Medulla oblongata (tissue), 1 donor: ENCODE measurements at regions not wholly inside any gene's neighbourhood (a gene's known extent, or its start where the extent isn't known, plus 50 kb on each side); places are given as distances from the start of the nearest gene placed in this dataset.
A peak's percentile ranks its signal among the peaks of the same experiment; 100 is the strongest.
"Not testable (repeated sequence)": the region's sequence is repeated elsewhere in the genome, so short reads cannot be mapped to it uniquely, and the experiment has no call there.

Experiments
- DNase-seq: peaks from one replicate; pipeline ENCODE4 v3.0.0-alpha.2; 2015; ENCODE audit errors: extremely low spot score

DNA sequence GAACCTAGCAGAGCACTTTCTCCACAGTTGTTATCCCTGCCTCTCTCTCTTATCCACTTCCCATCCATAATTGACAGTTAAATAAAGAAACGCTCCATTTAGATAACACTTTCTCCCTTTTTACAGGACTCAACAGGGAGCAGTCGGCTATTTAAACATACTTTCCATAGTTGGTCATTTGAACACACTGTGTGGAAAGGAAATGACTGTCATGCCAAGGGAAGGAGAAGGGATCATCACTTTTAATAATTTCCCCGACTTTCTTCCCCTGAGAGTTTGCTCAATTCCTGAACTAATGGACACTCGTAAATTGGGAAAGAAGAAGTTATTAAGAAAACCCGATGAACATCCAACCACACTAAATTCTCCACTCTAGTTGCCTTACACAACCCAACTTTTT, 400.8 kb upstream of the PTGER4 start:
- DNase-seq = no peak

DNA sequence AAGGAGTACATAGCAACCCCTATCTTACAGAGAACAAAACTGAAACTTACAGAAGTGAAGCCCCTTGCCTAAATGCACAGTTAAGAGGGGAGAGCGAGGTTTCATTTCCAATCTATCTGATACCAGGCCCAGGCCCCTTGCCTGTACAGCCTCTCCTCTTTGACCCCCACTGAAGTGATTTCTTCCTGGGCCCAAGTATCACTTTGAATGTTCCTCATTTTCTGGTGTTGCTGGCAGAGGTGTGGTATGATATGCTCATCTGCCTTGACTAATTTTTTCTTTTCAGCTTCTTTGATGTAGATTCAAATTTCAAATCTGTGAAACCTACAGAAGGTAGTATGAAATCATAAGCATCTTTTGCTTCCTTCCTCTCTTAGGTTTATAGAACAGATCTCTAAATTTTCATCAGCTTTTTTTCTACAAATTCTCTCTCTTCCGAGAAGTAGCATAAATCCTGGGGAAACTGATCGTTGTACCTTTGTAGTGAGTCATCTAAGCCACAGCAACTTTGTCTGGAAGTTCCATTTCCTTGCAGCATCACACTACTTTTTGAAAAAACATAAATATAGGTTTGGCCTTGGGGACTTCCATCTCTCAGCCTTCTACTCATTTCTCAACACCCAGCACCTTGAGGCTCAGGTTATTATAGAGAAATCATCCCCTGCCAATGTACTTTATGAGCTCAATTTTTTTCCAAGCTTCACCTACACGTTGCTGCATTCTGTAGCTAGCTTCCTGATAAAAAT, 402.4 kb upstream of the PTGER4 start:
- DNase-seq = peak; percentile 12

DNA sequence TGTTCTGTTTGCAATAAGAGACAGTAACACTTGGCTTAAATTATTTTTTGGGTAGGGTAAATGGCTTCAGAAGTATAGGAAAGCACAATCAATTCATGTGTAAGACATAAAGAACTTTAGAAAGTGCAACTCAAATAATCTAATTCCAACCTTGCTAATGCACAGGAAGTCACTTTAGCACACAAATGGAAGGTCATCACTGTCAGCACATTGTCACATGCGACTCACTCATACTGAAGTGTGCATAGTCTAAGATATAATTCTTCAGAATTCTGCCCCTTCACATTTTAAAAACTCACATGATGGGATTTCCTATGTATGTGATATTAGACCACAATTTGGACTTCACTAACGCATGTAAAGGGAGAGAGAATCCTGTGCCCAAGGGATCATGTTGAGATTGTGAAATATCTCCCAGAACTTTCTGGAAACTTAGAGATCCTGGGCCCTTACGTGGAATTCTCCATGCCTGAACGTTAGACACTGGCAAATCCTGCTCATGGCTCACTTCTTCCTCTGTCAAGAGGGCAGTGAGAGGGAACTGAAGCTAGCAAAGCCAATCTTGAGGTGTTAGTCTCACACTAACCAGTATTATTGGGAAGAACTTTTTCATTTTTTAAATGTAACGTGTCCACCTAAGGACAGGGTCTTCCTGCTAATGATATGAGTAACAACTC, 403.2 kb upstream of the PTGER4 start:
- DNase-seq = no peak

DNA sequence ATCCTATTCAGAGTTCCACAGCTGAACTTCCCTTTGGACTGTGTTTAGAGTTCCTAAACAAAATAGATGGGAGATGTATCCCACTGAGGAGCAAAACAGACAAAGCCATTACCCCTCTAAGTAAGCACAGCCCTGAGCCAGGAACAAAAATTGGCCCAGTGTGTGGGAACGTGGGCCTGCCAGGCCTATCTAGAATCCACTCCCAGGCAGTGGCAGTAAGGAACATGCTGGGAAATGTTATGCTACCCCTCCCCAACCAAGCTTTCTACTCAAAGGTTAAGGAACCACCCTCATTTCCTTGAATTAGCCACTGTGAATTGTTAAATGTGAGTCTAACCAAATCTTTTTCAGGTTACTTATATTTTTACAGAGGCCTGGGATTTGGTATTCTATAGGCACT, 405.1 kb upstream of the PTGER4 start:
- no peak for DNase-seq

DNA sequence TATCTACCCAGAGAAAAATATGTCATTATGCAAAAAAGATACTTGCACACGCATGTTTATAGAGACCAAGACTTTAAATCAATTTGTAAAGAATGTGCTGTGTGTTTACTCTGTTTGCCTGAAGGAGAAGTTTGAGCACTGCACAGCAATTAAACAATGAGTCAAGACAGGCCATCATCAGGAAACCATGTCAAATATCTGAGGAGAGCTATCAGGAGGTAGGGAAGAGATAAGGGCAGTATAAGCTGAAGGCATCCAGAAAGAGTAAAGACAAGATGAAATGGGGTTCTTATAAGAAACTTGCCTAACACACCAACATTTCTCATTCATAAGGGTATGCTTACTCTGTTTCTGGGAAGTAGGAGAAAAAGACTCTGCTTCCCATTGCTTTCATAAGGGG, 405.8 kb upstream of the PTGER4 start:
- DNase-seq = no peak

DNA sequence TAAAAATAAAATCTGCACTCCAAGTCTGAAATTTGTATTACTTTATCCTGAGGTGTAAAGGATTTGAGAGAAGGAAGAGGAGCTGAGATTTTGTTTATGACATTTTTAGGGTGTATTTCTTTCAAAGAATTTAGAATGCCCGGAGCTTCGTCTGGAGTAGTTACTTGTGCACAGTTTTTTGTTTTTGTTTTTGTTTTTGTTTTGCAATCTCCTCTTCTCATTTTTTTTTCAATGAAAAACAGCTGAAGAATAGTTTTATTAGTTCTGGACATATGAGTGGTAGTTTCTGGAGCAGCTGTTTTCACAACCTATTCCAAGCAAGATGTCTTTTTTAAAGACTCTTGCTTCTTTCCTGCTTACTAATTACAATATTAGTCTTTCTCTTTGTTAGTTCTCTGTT, 408.2 kb upstream of the PTGER4 start:
- no peak for DNase-seq

DNA sequence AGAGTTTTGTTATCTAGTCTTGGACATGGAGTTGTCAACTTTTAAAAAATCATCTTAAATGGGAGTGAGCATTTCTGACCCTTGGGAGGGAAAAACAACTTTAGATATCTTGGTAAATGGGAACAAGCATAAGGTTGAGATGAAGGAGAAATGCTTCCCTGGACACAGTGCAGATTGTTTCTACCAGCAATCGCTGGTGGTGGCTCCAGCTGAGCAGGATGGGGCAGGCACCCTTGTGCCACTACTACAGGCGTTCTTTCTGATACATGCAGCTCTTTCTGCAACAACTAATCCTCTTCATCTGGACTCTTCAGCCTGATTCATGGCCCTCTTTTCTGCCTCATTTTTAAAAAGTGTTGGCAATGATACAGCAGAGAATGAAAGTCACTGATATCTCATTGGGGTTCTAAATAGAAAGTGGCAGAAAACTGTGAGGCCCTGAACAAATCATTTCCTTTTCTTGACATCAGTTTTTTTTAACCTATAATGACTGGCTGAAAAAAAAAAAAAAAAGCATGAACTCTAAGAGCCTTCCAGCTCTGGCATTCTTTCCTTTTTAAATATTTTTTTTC, 409.4 kb upstream of the PTGER4 start:
- no peak for DNase-seq

DNA sequence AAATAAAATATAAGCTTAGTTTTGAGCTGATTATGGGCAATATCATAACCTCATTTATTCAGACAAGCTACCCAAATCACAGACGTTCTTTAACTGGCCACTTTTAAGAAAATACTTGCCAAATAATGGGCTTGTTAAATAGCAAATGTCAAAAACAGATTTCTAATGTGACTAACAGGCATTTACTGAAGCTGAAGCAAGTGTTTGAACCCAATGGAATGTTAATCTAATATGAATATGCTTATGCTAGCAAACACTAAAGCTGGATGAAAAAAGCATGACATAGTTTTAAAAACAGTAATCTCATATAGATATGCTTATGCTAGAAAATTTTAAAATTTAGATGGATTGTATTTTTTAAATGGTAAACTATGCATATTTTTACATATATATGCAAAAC, 411.6 kb upstream of the PTGER4 start:
- DNase-seq = no peak

DNA sequence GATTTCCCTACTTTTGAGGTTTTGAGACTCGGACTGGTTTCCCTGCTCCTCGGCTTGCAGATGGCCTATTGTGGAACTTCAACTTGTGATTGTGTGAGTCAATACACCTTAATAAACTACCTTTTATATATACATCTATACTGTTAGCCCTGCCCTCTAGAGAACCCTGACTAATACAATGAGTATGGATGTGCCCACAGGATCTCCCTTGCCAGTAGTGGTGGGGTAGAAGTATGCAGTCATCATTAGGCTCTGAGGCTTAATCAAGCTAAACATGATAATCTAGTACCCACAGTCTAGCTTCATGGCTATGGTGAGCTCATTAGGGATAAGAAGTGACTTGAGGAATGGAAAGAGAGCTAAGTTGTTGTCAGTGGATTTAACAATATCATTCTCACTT, 412.8 kb upstream of the PTGER4 start:
- DNase-seq = no peak

DNA sequence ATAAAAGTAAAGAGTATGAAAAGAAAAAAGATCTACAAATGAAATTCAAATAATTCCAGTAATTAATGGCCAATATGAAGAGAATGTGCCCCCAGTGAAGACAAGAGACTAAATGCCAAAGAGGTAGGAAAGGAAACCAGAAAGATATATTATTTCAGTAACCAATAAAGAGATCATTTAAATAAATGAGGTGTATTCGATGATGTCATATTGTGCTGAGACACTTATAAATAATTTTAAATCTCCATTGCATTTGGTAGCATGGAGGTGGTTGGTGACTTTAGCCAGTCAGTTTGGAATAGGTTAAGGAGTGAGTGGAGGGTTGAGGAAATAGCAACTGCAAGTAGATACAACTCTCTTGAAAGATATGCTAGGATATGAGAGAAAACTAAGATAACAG, 417.7 kb upstream of the PTGER4 start:
- DNase-seq = no peak

DNA sequence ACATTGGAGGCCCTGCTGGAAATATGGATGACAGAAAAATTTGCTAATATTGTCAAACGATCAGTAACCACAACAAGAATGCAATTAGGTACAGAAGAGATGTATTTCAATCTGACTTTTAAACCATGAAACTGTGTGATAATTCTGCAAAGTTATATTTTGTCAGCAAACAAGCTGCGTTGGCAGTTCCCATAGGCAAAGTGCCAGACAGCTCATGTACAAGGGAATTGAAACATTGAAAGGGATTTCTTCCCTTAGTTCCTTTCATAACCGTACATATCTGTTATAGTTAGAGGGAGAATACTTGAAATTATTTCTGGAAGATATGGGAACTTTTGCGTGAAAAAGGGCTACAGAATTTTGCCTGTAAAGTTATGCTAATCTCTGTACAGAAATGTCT, 419.4 kb upstream of the PTGER4 start:
- no peak for DNase-seq

DNA sequence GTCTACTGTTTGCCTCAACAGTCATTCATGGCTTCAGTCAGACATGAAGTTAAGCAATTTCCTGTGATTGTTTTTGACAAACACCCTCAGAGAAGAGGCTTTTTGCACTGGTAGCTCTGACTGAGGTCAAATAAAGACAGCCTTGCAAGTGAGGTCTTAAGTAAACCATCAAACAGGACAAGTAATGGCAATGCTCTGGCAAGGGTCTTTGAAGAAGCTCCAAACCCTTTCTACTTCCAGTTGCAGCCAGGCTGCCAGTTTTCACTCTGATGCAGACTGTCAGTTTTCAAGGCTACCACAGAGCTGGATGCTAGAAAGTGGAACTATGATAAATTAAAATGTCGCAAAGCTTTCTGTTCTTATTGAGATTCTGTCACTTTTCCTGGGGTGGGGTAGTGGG, 421.5 kb upstream of the PTGER4 start:
- peak; percentile 5 for DNase-seq

DNA sequence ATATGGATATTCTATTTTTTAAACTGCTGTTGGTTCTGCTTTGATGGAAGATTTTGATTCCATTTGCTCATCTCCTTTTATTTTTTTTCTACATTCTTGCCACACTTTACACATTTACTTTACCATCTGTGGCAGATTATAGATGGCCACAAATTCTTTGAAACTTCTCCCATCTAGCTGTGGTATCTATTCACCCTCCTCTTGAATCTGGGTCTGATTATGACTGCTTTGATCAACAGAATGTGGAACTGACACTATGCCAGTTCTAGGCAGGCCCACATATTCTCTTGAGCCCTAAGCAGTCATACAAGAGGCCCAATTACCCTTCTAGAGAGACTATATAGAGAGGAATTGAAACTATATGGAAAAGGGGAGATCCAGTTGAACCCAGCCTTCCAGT, 439.0 kb upstream of the PTGER4 start:
- DNase-seq = no peak

DNA sequence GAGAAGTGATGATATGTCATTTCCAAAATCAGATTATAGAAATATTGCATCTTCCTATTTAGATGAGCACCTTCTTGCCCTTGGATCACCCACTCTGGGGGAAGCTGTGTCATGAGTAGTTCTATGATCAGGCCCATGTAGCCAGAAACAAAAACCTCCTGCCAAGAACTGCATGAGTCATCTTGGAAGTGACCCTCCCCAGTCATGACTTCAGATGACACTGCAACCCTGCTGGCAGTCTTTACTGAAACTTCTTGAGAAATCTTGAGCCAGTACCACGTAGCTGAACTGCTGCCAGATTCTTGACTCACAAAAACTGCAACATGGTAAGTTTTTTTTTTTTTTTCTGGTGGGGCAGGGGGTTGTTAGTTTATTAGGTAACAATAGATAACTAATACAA, 439.6 kb upstream of the PTGER4 start:
- no peak for DNase-seq

DNA sequence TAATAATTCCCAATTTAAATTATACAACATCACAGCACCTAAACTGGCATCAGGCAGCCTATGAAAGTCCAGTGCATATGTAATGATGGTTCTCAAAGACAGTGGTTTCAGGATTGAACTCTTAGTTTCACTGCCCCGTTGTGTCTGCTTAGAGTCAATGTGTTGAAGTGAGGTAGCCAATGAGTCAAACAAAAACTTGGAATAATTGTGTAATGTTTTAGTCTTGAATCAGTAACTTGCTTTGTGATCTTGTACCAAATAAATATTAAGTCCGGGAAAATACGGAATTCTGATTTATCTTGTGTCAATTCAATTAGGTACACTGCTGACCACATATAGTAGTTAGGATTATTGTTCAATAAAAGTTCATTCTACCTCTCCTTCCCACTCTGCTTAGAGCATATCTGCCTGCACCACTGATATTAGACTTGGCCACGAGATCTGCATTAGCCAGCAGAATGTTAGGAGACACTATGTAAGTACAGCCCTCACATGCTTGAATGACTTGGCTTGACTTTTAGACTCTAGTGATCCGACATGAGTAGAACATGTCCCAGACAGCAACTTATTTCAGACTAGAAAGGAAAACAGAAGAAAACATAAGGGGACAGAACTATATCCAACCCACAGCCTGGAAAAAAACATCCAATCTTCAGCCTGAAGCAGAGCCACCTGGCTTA, 441.5 kb upstream of the PTGER4 start:
- no peak for DNase-seq

DNA sequence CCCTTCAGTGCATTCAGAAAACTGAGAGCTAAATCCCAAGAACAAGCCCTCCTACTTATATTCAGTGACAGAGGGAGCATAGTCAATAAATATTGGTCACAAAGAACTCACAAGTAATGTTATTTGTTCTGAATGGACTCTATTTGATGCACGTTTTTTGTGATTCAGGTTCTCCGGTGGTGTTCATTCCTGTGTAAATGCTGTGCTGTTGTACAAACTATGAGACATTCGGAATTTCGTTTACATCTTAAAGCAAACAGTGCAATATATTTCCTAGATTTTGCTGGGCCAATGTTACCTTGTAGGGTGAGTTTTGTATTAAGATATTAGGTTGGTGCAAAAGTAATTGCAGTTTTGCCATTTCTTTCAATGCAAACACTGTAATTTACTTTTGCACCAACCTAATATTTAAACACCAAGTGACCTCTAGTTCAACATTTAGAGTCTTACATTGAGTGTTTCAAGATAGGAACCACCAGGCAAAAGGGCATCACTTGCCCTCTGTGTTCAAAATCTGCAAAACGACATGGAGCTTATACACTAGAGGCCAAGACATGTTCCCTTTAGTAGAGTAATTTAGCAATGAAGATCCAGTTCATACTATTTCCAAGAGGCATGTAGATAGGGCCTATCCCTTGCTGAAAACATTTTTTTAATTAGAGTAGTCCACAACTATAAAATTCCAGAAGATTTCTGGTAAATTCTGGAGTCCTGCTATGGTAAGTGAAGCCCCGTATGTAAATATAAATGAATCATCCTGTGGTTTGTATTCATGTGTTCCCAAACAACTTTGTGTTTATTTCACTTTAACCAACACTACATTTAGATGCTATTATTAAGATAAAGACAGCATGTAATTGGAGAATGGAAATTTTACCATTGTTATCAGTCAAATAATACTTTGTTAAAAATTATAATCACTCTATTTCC, 444.0 kb upstream of the PTGER4 start:
- no peak for DNase-seq

DNA sequence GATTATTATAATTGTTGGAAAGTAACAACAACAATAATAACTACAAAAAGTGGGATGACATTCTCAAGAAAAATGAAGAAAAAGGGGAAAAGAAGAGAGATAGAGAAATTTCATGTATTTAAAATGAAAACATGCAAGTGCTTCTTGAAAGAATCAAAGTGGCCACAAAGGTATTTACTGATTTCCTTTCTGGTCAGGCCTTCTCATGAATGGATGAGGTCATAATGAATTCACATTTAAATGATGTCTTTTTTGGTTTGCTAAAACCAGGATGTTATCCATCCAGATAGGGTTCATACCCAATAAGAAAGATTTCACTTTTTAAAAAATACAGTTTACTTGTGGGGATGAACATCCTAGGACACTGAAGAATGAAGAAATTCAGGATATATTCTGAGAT, 446.4 kb upstream of the PTGER4 start:
- DNase-seq = no peak

DNA sequence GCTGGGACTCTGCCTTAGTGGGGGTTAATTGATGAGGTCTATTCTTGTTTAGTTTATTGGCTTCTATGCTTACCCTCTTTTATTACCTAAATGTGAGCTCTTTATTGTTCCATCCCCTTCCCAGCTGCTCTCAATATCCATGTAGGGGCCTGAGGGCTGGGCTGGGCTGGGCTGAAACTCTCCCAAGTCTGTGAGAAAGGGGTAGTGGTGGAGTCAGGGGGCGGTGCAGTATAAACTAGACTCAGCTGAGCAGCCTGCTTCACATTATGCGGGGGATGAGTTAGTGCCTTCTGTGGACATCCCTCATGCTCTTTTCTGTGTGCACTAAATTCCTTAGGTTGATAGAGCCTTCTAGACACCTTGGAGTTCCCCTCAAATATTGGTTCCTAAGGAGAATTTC, 451.8 kb upstream of the PTGER4 start:
- no peak for DNase-seq

DNA sequence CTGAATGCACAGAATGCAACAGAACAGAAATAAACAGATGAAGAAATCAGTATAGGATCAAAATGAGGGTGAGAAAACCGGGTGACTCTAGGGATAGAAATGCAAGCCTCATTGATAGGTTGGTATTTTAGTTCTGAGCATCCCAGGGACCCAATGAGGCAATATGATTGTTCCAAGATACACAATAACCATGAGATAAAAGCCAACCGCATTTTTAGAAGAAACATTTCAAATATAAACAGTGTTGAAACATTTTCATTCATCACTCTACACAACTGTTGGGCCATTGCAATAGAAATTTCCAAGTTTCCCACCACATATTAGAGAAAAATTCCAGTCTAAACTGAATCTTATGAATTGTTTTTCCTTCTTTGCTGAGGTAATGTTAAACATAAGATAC, 452.3 kb upstream of the PTGER4 start:
- DNase-seq = no peak

DNA sequence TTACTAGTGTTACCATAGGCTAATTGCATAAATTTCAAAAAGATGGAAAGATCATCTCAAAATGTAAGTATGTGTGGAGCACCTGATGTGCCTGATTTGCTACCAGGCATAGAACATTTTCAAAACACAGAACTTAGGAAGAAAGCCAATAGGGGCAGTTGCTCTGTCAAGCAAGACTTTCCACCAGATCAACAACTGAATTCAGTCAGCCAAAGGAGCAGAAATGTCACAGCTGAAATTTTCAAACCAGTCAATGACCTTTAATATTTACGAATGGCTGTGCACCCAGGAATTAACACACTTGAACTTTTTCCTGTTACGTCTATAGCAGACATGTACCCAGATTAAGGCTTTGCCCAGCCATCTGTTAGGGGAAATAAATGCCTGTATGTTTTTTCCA, 452.8 kb upstream of the PTGER4 start:
- no peak for DNase-seq

DNA sequence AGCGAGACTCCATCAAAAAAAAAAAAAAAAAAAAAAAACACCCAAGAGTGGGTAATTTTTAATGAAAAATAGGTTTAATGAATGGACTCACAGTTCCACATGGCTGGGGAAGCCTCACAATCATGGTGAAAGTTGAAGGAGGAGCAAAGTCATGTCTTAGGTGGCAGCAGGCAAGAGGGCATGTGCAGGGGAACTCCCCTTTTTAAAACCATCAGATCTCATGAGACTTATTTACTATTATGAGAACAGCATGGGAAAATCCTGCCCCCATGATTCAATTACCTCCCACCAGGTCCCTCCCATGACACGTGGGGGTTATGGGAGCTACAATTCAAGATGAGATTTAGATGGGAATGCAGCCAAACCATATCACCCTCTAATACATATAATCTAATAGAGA, 454.6 kb upstream of the PTGER4 start:
- not testable (repeated sequence) for DNase-seq

DNA sequence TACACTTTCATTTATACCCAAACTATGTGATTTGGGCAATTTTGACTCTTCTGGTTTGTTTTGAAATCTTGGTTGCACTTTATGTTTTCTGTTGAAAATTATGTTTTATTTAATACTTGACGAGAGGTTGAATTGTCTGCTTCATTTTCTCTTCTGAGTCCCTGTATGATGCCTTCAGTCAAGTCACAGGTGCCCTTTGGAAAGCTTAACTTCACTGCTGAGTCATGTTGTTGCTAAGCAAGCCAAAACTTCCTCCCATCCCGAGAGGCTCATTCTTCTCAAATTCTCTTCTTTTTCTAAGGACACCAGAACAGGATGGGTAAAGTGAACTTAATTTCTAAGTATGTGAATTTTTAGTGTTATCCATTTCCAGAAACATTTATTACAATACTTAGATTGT, 455.3 kb upstream of the PTGER4 start:
- no peak for DNase-seq
